SK-N-SH (cell line): ENCODE measurements at regions not wholly inside any gene's neighbourhood (a gene's known extent, or its start where the extent isn't known, plus 50 kb on each side); places are given as distances from the start of the nearest gene placed in this dataset.

Experiments
- CTCF ChIA-PET: fragments of 300-600, 350-600 bp; formaldehyde crosslinking; extraction: SDS; loops from one replicate; lab custom pipeline; 2021; lab: Yijun Ruan, JAX
- POLR2A ChIA-PET: fragments of 350-600 bp; sonication (Branson Sonifier 250); formaldehyde crosslinking; extraction: SDS; loops from one replicate; lab custom pipeline; 2020; ENCODE audit warnings: antibody characterized with exemption, inconsistent platforms; lab: Yijun Ruan, JAX
- DNase-seq: peaks from one replicate; pipeline ENCODE4 v3.0.0; 2012
- H2AFZ ChIP-seq: fragments of 200-600 bp; sonication (generic); 2 replicates; pipeline ENCODE4 v1.8.1; 2016; ENCODE audit warnings: antibody characterized with exemption, mild to moderate bottlenecking, low read depth
- H3F3A ChIP-seq: fragments of 200-600 bp; sonication (generic); replicated peaks from 2 replicates; pipeline ENCODE3; 2016; ENCODE audit warnings: antibody characterized with exemption, mild to moderate bottlenecking; ENCODE audit not compliant: insufficient read depth
- H3K27ac ChIP-seq, 2 experiments: fragments of 200-500 bp in 1 of 2; fragments of 200-600 bp in 1 of 2; sonication (Bioruptor generic) in 1 of 2; sonication (generic), shearing (Covaris generic) in 1 of 2; 2 replicates each; pipeline versions ENCODE4 v1.5.1 to v1.6.1; 2014 to 2016; ENCODE audit warnings: low read depth in 2 of 2, inconsistent platforms in 1 of 2, low read length in 1 of 2, mild to moderate bottlenecking in 1 of 2, mixed read lengths in 1 of 2
- H3K27me3 ChIP-seq: fragments of 200-600 bp; sonication (generic), shearing (Covaris generic); 2 replicates; pipeline ENCODE4 v1.6.1; 2016; ENCODE audit warnings: mixed run types; ENCODE audit not compliant: insufficient read depth
- H3K36me3 ChIP-seq, 2 experiments: fragments of 200-500 bp in 1 of 2; fragments of 200-600 bp in 1 of 2; sonication (Bioruptor generic) in 1 of 2; sonication (generic) in 1 of 2; replicated peaks in 1 of 2; 2 replicates each; pipeline versions ENCODE3 to v1.5.1; 2014 to 2016; ENCODE audit warnings: low read length in 1 of 2, mild to moderate bottlenecking in 1 of 2; ENCODE audit not compliant: insufficient read depth in 2 of 2, control insufficient read depth in 1 of 2
- H3K4me1 ChIP-seq, 2 experiments: fragments of 200-500 bp in 1 of 2; fragments of 200-600 bp in 1 of 2; sonication (Bioruptor generic) in 1 of 2; sonication (generic), shearing (Covaris generic) in 1 of 2; 2 replicates each; pipeline versions ENCODE4 v1.5.1 to v1.6.1; 2014 to 2016; ENCODE audit warnings: low read depth in 1 of 2, low read length in 1 of 2, mixed run types in 1 of 2; ENCODE audit not compliant: insufficient read depth in 2 of 2, control insufficient read depth in 1 of 2
- H3K4me2 ChIP-seq: fragments of 200-600 bp; sonication (generic), shearing (Covaris generic); 2 replicates; pipeline ENCODE4 v1.6.1; 2017; ENCODE audit warnings: mixed run types
- H3K4me3 ChIP-seq, 2 experiments: fragments of 200-500 bp in 1 of 2; fragments of 200-600 bp in 1 of 2; sonication (Bioruptor generic) in 1 of 2; sonication (generic), shearing (Covaris generic) in 1 of 2; 2 replicates each; pipeline versions ENCODE4 v1.5.1 to v1.8.1; 2014 to 2016; ENCODE audit warnings: low read depth in 2 of 2, inconsistent platforms in 1 of 2, low read length in 1 of 2, mild to moderate bottlenecking in 1 of 2, mixed read lengths in 1 of 2, moderate library complexity in 1 of 2
- H3K79me2 ChIP-seq: fragments of 200-600 bp; sonication (generic); 2 replicates; pipeline ENCODE4 v1.8.1; 2017; ENCODE audit warnings: mild to moderate bottlenecking; ENCODE audit not compliant: insufficient read depth
- H3K9ac ChIP-seq: fragments of 200-600 bp; sonication (generic); 2 replicates; pipeline ENCODE4 v1.6.1; 2017; ENCODE audit warnings: mixed run types
- H3K9me2 ChIP-seq: fragments of 200-600 bp; sonication (generic); 2 replicates; pipeline ENCODE4 v1.6.1; 2017; ENCODE audit warnings: mixed run types
- H3K9me3 ChIP-seq: fragments of 200-600 bp; sonication (generic); 2 replicates; pipeline ENCODE4 v1.6.1; 2017; ENCODE audit warnings: mixed run types, mild to moderate bottlenecking, moderate library complexity
- H4K20me1 ChIP-seq: fragments of 200-600 bp; sonication (generic); 2 replicates; pipeline ENCODE4 v1.6.1; 2017; ENCODE audit warnings: mild to moderate bottlenecking, mixed run types; ENCODE audit not compliant: insufficient read depth
- CHD2 ChIP-seq: fragments of 150-350 bp; IDR thresholded peaks from 2 replicates; pipeline ENCODE4 v1.6.1; 2018; ENCODE audit warnings: low read length; ENCODE audit not compliant: partially characterized antibody
- ELF1 ChIP-seq: IDR thresholded peaks from 2 replicates; pipeline ENCODE4 v1.4.0; 2012
- EZH2phosphoT487 ChIP-seq: fragments of 200-600 bp; sonication (generic); IDR thresholded peaks from 2 replicates; pipeline ENCODE4 v1.6.1; 2017; ENCODE audit warnings: low read depth, mixed run types, mild to moderate bottlenecking, antibody characterized with exemption, moderate library complexity, borderline replicate concordance
- FOSL2 ChIP-seq: IDR thresholded peaks from 2 replicates; pipeline ENCODE4 v1.4.0; 2012; ENCODE audit warnings: low read depth, mild to moderate bottlenecking, moderate library complexity, borderline replicate concordance
- GATA2 ChIP-seq: sonication (generic); formaldehyde crosslinking; IDR thresholded peaks from 2 replicates; pipeline ENCODE4 v1.5.0; 2020; ENCODE audit warnings: mild to moderate bottlenecking, missing genetic modification reagents
- JUND ChIP-seq: IDR thresholded peaks from 2 replicates; pipeline ENCODE4 v1.4.0; 2012
- MAX ChIP-seq: IDR thresholded peaks from 2 replicates; pipeline ENCODE4 v1.4.0; 2012; ENCODE audit warnings: low read depth
- MXI1 ChIP-seq: IDR thresholded peaks from 2 replicates; pipeline ENCODE4 v1.6.1; 2012; ENCODE audit warnings: mild to moderate bottlenecking, low read depth, low read length, improper control_type of control experiment
- NRF1 ChIP-seq: IDR thresholded peaks from 2 replicates; pipeline ENCODE4 v1.6.1; 2012; ENCODE audit warnings: low read depth, mild to moderate bottlenecking, low read length
- RAD21 ChIP-seq: IDR thresholded peaks from 2 replicates; pipeline ENCODE4 v1.6.1; 2012; ENCODE audit warnings: mild to moderate bottlenecking, low read length
- RCOR1 ChIP-seq: fragments of 150-350 bp; IDR thresholded peaks from 2 replicates; pipeline ENCODE4 v1.6.1; 2017; ENCODE audit warnings: antibody characterized with exemption, low read length
- SIN3A ChIP-seq: IDR thresholded peaks from 2 replicates; pipeline ENCODE4 v1.6.1; 2012; ENCODE audit warnings: low read depth, mild to moderate bottlenecking, low read length, moderate library complexity, borderline replicate concordance
- TCF12 ChIP-seq: IDR thresholded peaks from 2 replicates; pipeline ENCODE4 v1.4.0; 2012
- TEAD4 ChIP-seq: IDR thresholded peaks from 2 replicates; pipeline ENCODE4 v1.4.0; 2012; ENCODE audit warnings: mild to moderate bottlenecking, borderline replicate concordance; ENCODE audit not compliant: insufficient read depth
- YY1 ChIP-seq: IDR thresholded peaks from 2 replicates; pipeline ENCODE4 v1.4.0; 2012; ENCODE audit warnings: low read depth, mild to moderate bottlenecking
- WGBS: methylation state at CpG from one replicate; pipeline ENCODE4 v1.1.6; 2017; ENCODE audit warnings: low lambda C conversion rate; 5-methylcytosine and 5-hydroxymethylcytosine counted together
- TF ChIP-seq, protein P1 (sequence below): fragments of 150-350 bp; IDR thresholded peaks from 2 replicates; pipeline ENCODE4 v1.6.1; 2016; ENCODE audit warnings: mild to moderate bottlenecking, low read depth, low read length
- TF ChIP-seq, protein P2 (sequence below): fragments of 200-600 bp; sonication (generic); IDR thresholded peaks from 2 replicates; pipeline ENCODE4 v1.6.1; 2017; ENCODE audit warnings: antibody characterized with exemption, mild to moderate bottlenecking, moderate library complexity

DNA sequence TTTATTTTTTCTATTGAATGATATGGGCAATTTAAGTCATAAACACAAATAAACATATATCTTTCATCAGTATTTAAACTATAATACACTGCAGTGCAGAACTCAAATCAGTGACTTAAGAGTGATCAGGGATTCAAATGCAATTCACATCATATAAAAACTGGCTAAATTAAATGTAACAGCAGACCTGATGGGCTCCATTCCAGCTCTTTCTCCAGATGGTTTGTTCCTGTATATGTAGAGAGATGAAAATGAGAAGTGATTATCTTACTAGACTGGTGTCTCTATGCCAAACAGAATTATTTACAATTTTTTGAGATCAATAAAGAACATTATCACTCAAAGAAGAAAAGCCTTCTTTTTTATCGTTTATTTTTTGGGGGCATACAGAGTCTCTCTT lies 568.8 kb upstream of the ADARB2 start:
- H2AFZ ChIP-seq, result no peak overlapping the region
- H3K9ac ChIP-seq, result no peak overlapping the region
- peak; percentile 25; the same call in 1 of the 2 replicates for TF ChIP-seq GATA2 (CRISPR knock-in tag)
- TF ChIP-seq CHD2, result no peak
- no peak overlapping the region for H3K27ac ChIP-seq
- H3K4me1 ChIP-seq, result no peaks in the 10 kb centered on the region
- H3K79me2 ChIP-seq, result no peaks in the 10 kb centered on the region
- POLR2A ChIA-PET, result no interaction called here
- no peaks in the 10 kb centered on the region for H3K9me3 ChIP-seq
- no peak for DNase-seq
- 0 out of 2 replicates have a peak, but pooled peaks cover 3% of the 10 kb centered on the region for H3K9me2 ChIP-seq
- no peaks in the 10 kb centered on the region for H4K20me1 ChIP-seq
- H3K36me3 ChIP-seq, result no peaks in the 10 kb centered on the region
- H3K4me3 ChIP-seq, result no peak overlapping the region
- no peak overlapping the region for H3K4me2 ChIP-seq
- CTCF ChIA-PET, result no interaction called here
- no peaks in the 10 kb centered on the region for H3F3A ChIP-seq
- WGBS, result 0% methylated on average over 1 of the region's 1 CpG
- no peaks in the 10 kb centered on the region for H3K27me3 ChIP-seq

DNA sequence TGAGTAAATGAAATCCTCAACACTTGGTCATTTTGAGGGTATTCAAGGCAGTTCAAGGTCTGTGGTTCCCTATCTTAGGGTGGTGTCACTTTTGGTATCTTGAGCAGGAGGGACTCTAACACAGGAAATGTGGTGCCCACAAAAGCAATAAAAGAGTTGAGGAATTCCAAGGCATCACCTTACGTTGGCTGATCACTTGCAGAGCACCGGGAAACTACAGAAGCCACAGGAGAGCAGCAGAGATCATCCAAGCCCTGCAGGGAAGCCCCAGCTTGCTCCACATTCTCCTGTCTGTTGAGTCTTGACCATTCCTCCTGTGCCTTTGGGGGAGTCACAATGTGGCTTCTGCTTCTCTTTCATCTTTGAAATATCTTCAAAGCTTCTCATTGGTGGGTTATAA lies 565.8 kb upstream of the ADARB2 start:
- 36% methylated on average over 2 of the region's 2 CpGs for WGBS
- TF ChIP-seq MAX, result no peak
- no peak for TF ChIP-seq SIN3A
- TF ChIP-seq RAD21, result no peak
- TF ChIP-seq RCOR1, result no peak
- TF ChIP-seq TEAD4, result no peak
- TF ChIP-seq ELF1, result no peak
- no peak for TF ChIP-seq TCF12
- no peaks in the 10 kb centered on the region for H3K36me3 ChIP-seq
- H3K9ac ChIP-seq, result no peak overlapping the region
- H3K9me2 ChIP-seq, result 0 out of 2 replicates have a peak, but pooled peaks cover 3% of the 10 kb centered on the region
- no peak for DNase-seq
- no peaks in the 10 kb centered on the region for H3K27me3 ChIP-seq
- H3K79me2 ChIP-seq, result no peaks in the 10 kb centered on the region
- no peaks in the 10 kb centered on the region for H3K9me3 ChIP-seq
- no peaks in the 10 kb centered on the region for H4K20me1 ChIP-seq
- no peaks in the 10 kb centered on the region for H3K4me1 ChIP-seq
- CTCF ChIA-PET, result no interaction called here
- H3K4me2 ChIP-seq, result no peak overlapping the region
- no peak overlapping the region for H3K27ac ChIP-seq
- no peak overlapping the region for H3K4me3 ChIP-seq
- POLR2A ChIA-PET, result no interaction called here
- no peaks in the 10 kb centered on the region for H3F3A ChIP-seq
- H2AFZ ChIP-seq, result no peak overlapping the region

GRCh38 chr10:2301227-2301626 lies 563.9 kb upstream of the ADARB2 start:
- Histone ChIP-seq H3K9me3 (no peaks in the 10 kb centered on the region), H3K4me3 (no peak overlapping the region)
- TF ChIP-seq MXI1 (no peak), FOSL2 (no peak), EZH2phosphoT487 (no peak), NRF1 (no peak), ELF1 (no peak), TCF12 (no peak), JUND (no peak), TEAD4 (no peak), YY1 (no peak), MAX (no peak)
- TF ChIP-seq, protein P1, sequence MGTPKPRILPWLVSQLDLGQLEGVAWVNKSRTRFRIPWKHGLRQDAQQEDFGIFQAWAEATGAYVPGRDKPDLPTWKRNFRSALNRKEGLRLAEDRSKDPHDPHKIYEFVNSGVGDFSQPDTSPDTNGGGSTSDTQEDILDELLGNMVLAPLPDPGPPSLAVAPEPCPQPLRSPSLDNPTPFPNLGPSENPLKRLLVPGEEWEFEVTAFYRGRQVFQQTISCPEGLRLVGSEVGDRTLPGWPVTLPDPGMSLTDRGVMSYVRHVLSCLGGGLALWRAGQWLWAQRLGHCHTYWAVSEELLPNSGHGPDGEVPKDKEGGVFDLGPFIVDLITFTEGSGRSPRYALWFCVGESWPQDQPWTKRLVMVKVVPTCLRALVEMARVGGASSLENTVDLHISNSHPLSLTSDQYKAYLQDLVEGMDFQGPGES, result no peak
- TF ChIP-seq, protein P2, sequence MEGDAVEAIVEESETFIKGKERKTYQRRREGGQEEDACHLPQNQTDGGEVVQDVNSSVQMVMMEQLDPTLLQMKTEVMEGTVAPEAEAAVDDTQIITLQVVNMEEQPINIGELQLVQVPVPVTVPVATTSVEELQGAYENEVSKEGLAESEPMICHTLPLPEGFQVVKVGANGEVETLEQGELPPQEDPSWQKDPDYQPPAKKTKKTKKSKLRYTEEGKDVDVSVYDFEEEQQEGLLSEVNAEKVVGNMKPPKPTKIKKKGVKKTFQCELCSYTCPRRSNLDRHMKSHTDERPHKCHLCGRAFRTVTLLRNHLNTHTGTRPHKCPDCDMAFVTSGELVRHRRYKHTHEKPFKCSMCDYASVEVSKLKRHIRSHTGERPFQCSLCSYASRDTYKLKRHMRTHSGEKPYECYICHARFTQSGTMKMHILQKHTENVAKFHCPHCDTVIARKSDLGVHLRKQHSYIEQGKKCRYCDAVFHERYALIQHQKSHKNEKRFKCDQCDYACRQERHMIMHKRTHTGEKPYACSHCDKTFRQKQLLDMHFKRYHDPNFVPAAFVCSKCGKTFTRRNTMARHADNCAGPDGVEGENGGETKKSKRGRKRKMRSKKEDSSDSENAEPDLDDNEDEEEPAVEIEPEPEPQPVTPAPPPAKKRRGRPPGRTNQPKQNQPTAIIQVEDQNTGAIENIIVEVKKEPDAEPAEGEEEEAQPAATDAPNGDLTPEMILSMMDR, result no peak

More at GRCh38 chr10:2301227-2301626, 563.9 kb upstream of the ADARB2 start:
- H3K36me3 ChIP-seq, result no peaks in the 10 kb centered on the region
- WGBS, result 37% methylated on average over 8 of the region's 8 CpGs
- ChIA-PET CTCF (no interaction called here), POLR2A (no interaction called here)
- H3K4me2 ChIP-seq, result no peak overlapping the region
- no peak overlapping the region for H2AFZ ChIP-seq
- no peaks in the 10 kb centered on the region for H3K79me2 ChIP-seq
- no peaks in the 10 kb centered on the region for H3K27me3 ChIP-seq
- no peak overlapping the region for H3K27ac ChIP-seq
- H4K20me1 ChIP-seq, result no peaks in the 10 kb centered on the region
- H3K9ac ChIP-seq, result no peak overlapping the region
- no peak for DNase-seq
- no peaks in the 10 kb centered on the region for H3K9me2 ChIP-seq
- H3K4me1 ChIP-seq, result no peaks in the 10 kb centered on the region
- H3F3A ChIP-seq, result no peaks in the 10 kb centered on the region
